ENCODE measurements at regions not wholly inside any gene's neighbourhood (a gene's known extent, or its start where the extent isn't known, plus 50 kb on each side); places are given as distances from the start of the nearest gene placed in this dataset.

- no peak overlapping the region for H3K4me3 ChIP-seq (ENCODE audit: low read depth, low read length)
- TF ChIP-seq CTCF (IDR thresholded peaks at IDR 0.05; ENCODE audit: insufficient read depth, low read depth, low read length, missing control alignments) = no peak
- DNase-seq (ENCODE audit: low read depth) = no peak
Measured at GRCh38 chr1:239997160-239997514, 94.5 kb upstream of the FMN2 start.

GRCh38 chr1:239997515-239998311, 94.0 kb upstream of the FMN2 start:
- no peak for TF ChIP-seq CTCF (IDR thresholded peaks at IDR 0.05; ENCODE audit: insufficient read depth, low read depth, low read length, missing control alignments)
- DNase-seq (ENCODE audit: low read depth) = no peak
- no peak overlapping the region for H3K4me3 ChIP-seq (ENCODE audit: low read depth, low read length)

- H3K4me3 ChIP-seq (ENCODE audit: low read depth, low read length) = no peak overlapping the region
- TF ChIP-seq CTCF (IDR thresholded peaks at IDR 0.05; ENCODE audit: insufficient read depth, low read depth, low read length, missing control alignments) = no peak
- DNase-seq (ENCODE audit: low read depth) = no peak
Measured at GRCh38 chr1:239998312-239998649, 93.4 kb upstream of the FMN2 start.

GRCh38 chr1:239999170-239999569, 92.5 kb upstream of the FMN2 start:
- TF ChIP-seq CTCF (IDR thresholded peaks at IDR 0.05; ENCODE audit: insufficient read depth, low read depth, low read length, missing control alignments) = no peak
- no peak for DNase-seq (ENCODE audit: low read depth)
- no peak overlapping the region for H3K4me3 ChIP-seq (ENCODE audit: low read depth, low read length)

- H3K4me3 ChIP-seq (ENCODE audit: low read depth, low read length) = no peak overlapping the region
- TF ChIP-seq CTCF (IDR thresholded peaks at IDR 0.05; ENCODE audit: insufficient read depth, low read depth, low read length, missing control alignments) = no peak
- no peak for DNase-seq (ENCODE audit: low read depth)
Measured at GRCh38 chr1:240000634-240001033, 91.0 kb upstream of the FMN2 start.

- no peak for DNase-seq (ENCODE audit: low read depth)
- no peak for TF ChIP-seq CTCF (IDR thresholded peaks at IDR 0.05; ENCODE audit: insufficient read depth, low read depth, low read length, missing control alignments)
- H3K4me3 ChIP-seq (ENCODE audit: low read depth, low read length) = no peak overlapping the region
Measured at GRCh38 chr1:240001177-240001740, 90.4 kb upstream of the FMN2 start.
